Right cardiac atrium (tissue), 5 donors: ENCODE measurements at regions not wholly inside any gene's neighbourhood (a gene's known extent, or its start where the extent isn't known, plus 50 kb on each side); places are given as distances from the start of the nearest gene placed in this dataset.
"Not testable (repeated sequence)": the region's sequence is repeated elsewhere in the genome, so short reads cannot be mapped to it uniquely, and the experiment has no call there.

ENCODE experiments used
- ATAC-seq, 2 donors: fragments of 200-7000 bp; cut with Tn5 transposase; one replicate each; pipeline versions ENCODE4 v1.8.0 to v1.9.1; 2020; ENCODE audit warnings: moderate library complexity in 2 of 2, mild to moderate bottlenecking in 1 of 2
- DNase-seq, 3 donors: peaks; one replicate each; pipeline ENCODE4 v3.0.0-alpha.2; 2020
- H3K27ac ChIP-seq: one replicate; pipeline ENCODE4 v1.5.1; 2013; ENCODE audit warnings: mild to moderate bottlenecking, low read length, control low read depth, moderate library complexity
- H3K27me3 ChIP-seq: one replicate; pipeline ENCODE4 v1.6.1; 2013; ENCODE audit not compliant: control insufficient read depth, insufficient read depth
- H3K4me1 ChIP-seq: one replicate; pipeline ENCODE4 v1.6.1; 2013; ENCODE audit warnings: low read length; ENCODE audit not compliant: control insufficient read depth, insufficient read depth
- H3K4me3 ChIP-seq: one replicate; pipeline ENCODE4 v1.5.1; 2013; ENCODE audit warnings: low read length, control low read depth
- H3K9me3 ChIP-seq: one replicate; pipeline ENCODE4 v1.6.1; 2013; ENCODE audit warnings: low read length; ENCODE audit not compliant: control insufficient read depth
- WGBS: extraction: QIAGEN DNeasy Blood & Tissue Kit; methylation state at CpG from one replicate; pipeline ENCODE4 v1.1.7; 2013; 5-methylcytosine and 5-hydroxymethylcytosine counted together
- intact Hi-C, 4 donors: fragments of 100-400 bp; cut with DNase I; formaldehyde crosslinking; loops; one replicate each; pipeline versions ENCODE4 v1.11.0 to v1.14.0; 2022 to 2023
- donor health status: healthy with polysubstance abuse.
- donor health status: DM: no; HTN: yes; CAD: no.
- donor health status: DM: no; HTN: no; CAD: no.
- donor health status: DM: no; HTN: yes; CAD: no; lungs with severe emphysema.
- donor health status: DM: yes; HTN: yes; CAD: no.

GRCh38 chr6:90463359-90463758 lies 123.5 kb downstream of the MAP3K7 start:
- Histone ChIP-seq H3K27ac (no peak overlapping the region), H3K27me3 (no peaks in the 10 kb centered on the region), H3K4me1 (no peaks in the 10 kb centered on the region), H3K9me3 (no peaks in the 10 kb centered on the region), H3K4me3 (no peak overlapping the region)
- WGBS = 82% methylated on average over 3 of the region's 3 CpGs
- no peak for DNase-seq
- ATAC-seq = no peak
- intact Hi-C loops = no loop called here

- Histone ChIP-seq H3K27ac (no peak overlapping the region), H3K27me3 (no peaks in the 10 kb centered on the region), H3K9me3 (no peaks in the 10 kb centered on the region), H3K4me1 (no peaks in the 10 kb centered on the region), H3K4me3 (no peak overlapping the region)
- 89% methylated on average over 2 of the region's 2 CpGs for WGBS
- intact Hi-C loops = no loop called here
- ATAC-seq = no peak
- no peak for DNase-seq
Observed at GRCh38 chr6:90462102-90462501, 124.8 kb downstream of the MAP3K7 start.

- Histone ChIP-seq H3K27me3 (no peaks in the 10 kb centered on the region), H3K4me3 (no peak overlapping the region), H3K4me1 (no peaks in the 10 kb centered on the region), H3K9me3 (no peaks in the 10 kb centered on the region), H3K27ac (no peak overlapping the region)
- 91% methylated on average over 3 of the region's 3 CpGs for WGBS
- intact Hi-C loops = no loop called here
- ATAC-seq = no peak
- no peak for DNase-seq
Observed at GRCh38 chr6:90461383-90461782, 125.5 kb downstream of the MAP3K7 start.

- H3K27me3 ChIP-seq = no peaks in the 10 kb centered on the region
- no peak for DNase-seq
- no peaks in the 10 kb centered on the region for H3K9me3 ChIP-seq
- no peak overlapping the region for H3K4me3 ChIP-seq
- intact Hi-C loops = no loop called here
- H3K27ac ChIP-seq = no peak overlapping the region
- ATAC-seq = no peak
- 88% methylated on average over 5 of the region's 5 CpGs for WGBS
- no peaks in the 10 kb centered on the region for H3K4me1 ChIP-seq
Observed at GRCh38 chr6:90460051-90460450, 126.8 kb downstream of the MAP3K7 start.

- no peak for DNase-seq
- Histone ChIP-seq H3K4me1 (no peaks in the 10 kb centered on the region), H3K4me3 (no peak overlapping the region), H3K9me3 (no peaks in the 10 kb centered on the region), H3K27ac (no peak overlapping the region), H3K27me3 (no peaks in the 10 kb centered on the region)
- WGBS = 60% methylated on average over 4 of the region's 4 CpGs
- intact Hi-C loops = no loop called here
- no peak for ATAC-seq
Observed at GRCh38 chr6:90459225-90459758, 127.6 kb downstream of the MAP3K7 start.

- DNase-seq = peak in 2 of 3 donors; percentile 49 to 57
- ATAC-seq = peak; percentile 73 to 81
- 39% methylated on average over 10 of the region's 10 CpGs for WGBS
- H3K4me1 ChIP-seq = no peaks in the 10 kb centered on the region
- no peaks in the 10 kb centered on the region for H3K9me3 ChIP-seq
- intact Hi-C loops = no loop called here
- H3K4me3 ChIP-seq = no peak overlapping the region
- no peak overlapping the region for H3K27ac ChIP-seq
- H3K27me3 ChIP-seq = no peaks in the 10 kb centered on the region
Observed at GRCh38 chr6:90458353-90459224, 128.3 kb downstream of the MAP3K7 start.

- no peaks in the 10 kb centered on the region for H3K4me1 ChIP-seq
- 85% methylated on average over 2 of the region's 2 CpGs for WGBS
- intact Hi-C loops = no loop called here
- H3K27ac ChIP-seq = no peak overlapping the region
- DNase-seq (no peak), ATAC-seq (no peak)
- H3K27me3 ChIP-seq = no peaks in the 10 kb centered on the region
- no peak overlapping the region for H3K4me3 ChIP-seq
- H3K9me3 ChIP-seq = no peaks in the 10 kb centered on the region
Observed at GRCh38 chr6:90457867-90458259, 129.0 kb downstream of the MAP3K7 start.

GRCh38 chr6:90456997-90457866 lies 129.6 kb downstream of the MAP3K7 start:
- DNase-seq, H3K9me3 ChIP-seq, H3K27ac ChIP-seq, ATAC-seq, H3K4me3 ChIP-seq, H3K27me3 ChIP-seq, intact Hi-C loops, H3K4me1 ChIP-seq: not testable (repeated sequence)
- 90% methylated on average over 19 of the region's 19 CpGs for WGBS

GRCh38 chr6:90456001-90456400 lies 130.9 kb downstream of the MAP3K7 start:
- DNase-seq = no peak
- Histone ChIP-seq H3K9me3 (no peaks in the 10 kb centered on the region), H3K27ac (no peak overlapping the region), H3K4me3 (no peak overlapping the region), H3K27me3 (no peaks in the 10 kb centered on the region), H3K4me1 (no peaks in the 10 kb centered on the region)
- ATAC-seq = no peak
- 70% methylated on average over 3 of the region's 3 CpGs for WGBS
- intact Hi-C loops = no loop called here

- Histone ChIP-seq H3K9me3 (no peaks in the 10 kb centered on the region), H3K27me3 (no peaks in the 10 kb centered on the region), H3K4me3 (no peak overlapping the region), H3K27ac (no peak overlapping the region), H3K4me1 (no peaks in the 10 kb centered on the region)
- WGBS = 93% methylated on average over 7 of the region's 7 CpGs
- DNase-seq (no peak), ATAC-seq (no peak)
- intact Hi-C loops = no loop called here
Observed at GRCh38 chr6:90454836-90455427, 131.9 kb downstream of the MAP3K7 start.
